Fibroblast of skin of right quadriceps (primary cell): ENCODE measurements at regions not wholly inside any gene's neighbourhood (a gene's known extent, or its start where the extent isn't known, plus 50 kb on each side); places are given as distances from the start of the nearest gene placed in this dataset.

ENCODE experiments used
- DNase-seq: peaks from one replicate; pipeline ENCODE4 v3.0.0-alpha.2; 2013

- DNase-seq, result no peak
These were observed 90.7 kb upstream of the DUSP10 start for GRCh38 chr1:221832617-221833016.

GRCh38 chr1:221832151-221832550, 90.3 kb upstream of the DUSP10 start:
- no peak for DNase-seq

- DNase-seq, result peak; percentile 95
These were observed 87.6 kb upstream of the DUSP10 start for GRCh38 chr1:221829327-221830015.

GRCh38 chr1:221827307-221827642, 85.4 kb upstream of the DUSP10 start:
- no peak for DNase-seq

GRCh38 chr1:221824909-221825308, 83.0 kb upstream of the DUSP10 start:
- DNase-seq, result no peak

- peak; percentile 61 for DNase-seq
These were observed 82.1 kb upstream of the DUSP10 start for GRCh38 chr1:221824025-221824424.

- DNase-seq, result no peak
These were observed 81.7 kb upstream of the DUSP10 start for GRCh38 chr1:221823561-221823960.

GRCh38 chr1:221823149-221823548, 81.3 kb upstream of the DUSP10 start:
- no peak for DNase-seq

GRCh38 chr1:221822591-221822990, 80.7 kb upstream of the DUSP10 start:
- DNase-seq, result no peak

GRCh38 chr1:221816899-221817298, 75.0 kb upstream of the DUSP10 start:
- DNase-seq, result peak; percentile 95

GRCh38 chr1:221815660-221816059, 73.8 kb upstream of the DUSP10 start:
- no peak for DNase-seq

- no peak for DNase-seq
These were observed 72.0 kb upstream of the DUSP10 start for GRCh38 chr1:221813887-221814286.

- no peak for DNase-seq
These were observed 71.2 kb upstream of the DUSP10 start for GRCh38 chr1:221812905-221813597.

- DNase-seq, result no peak
These were observed 70.3 kb upstream of the DUSP10 start for GRCh38 chr1:221812088-221812752.

- peak; percentile 93 for DNase-seq
These were observed 68.5 kb upstream of the DUSP10 start for GRCh38 chr1:221810406-221810805.

- peak; percentile 46 for DNase-seq
These were observed 67.5 kb upstream of the DUSP10 start for GRCh38 chr1:221809091-221810029.

GRCh38 chr1:221806984-221807383, 65.1 kb upstream of the DUSP10 start:
- no peak for DNase-seq

- DNase-seq, result no peak
These were observed 64.3 kb upstream of the DUSP10 start for GRCh38 chr1:221806236-221806635.

GRCh38 chr1:221805121-221805520, 63.2 kb upstream of the DUSP10 start:
- no peak for DNase-seq

- no peak for DNase-seq
These were observed 62.4 kb upstream of the DUSP10 start for GRCh38 chr1:221804303-221804702.

- peak; percentile 74 for DNase-seq
These were observed 60.1 kb upstream of the DUSP10 start for GRCh38 chr1:221801773-221802516.

- DNase-seq, result peak; percentile 24
These were observed 59.4 kb upstream of the DUSP10 start for GRCh38 chr1:221801251-221801661.
